ENCODE measurements at regions not wholly inside any gene's neighbourhood (a gene's known extent, or its start where the extent isn't known, plus 50 kb on each side); places are given as distances from the start of the nearest gene placed in this dataset.

- DNase-seq (ENCODE audit: low spot score), result no peak
- Histone ChIP-seq H3K27me3 (ENCODE audit: insufficient read depth) (no peaks in the 10 kb centered on the region), H3K4me1 (ENCODE audit: insufficient read depth) (no peaks in the 10 kb centered on the region), H3K36me3 (ENCODE audit: insufficient read depth) (no peaks in the 10 kb centered on the region), H3F3A (replicated peaks; ENCODE audit: low read depth) (no peaks in the 10 kb centered on the region), H3K27ac (ENCODE audit: low read depth) (no peak overlapping the region), H3K79me2 (replicated peaks; ENCODE audit: insufficient read depth) (no peaks in the 10 kb centered on the region), H4K20me1 (replicated peaks; ENCODE audit: insufficient read depth) (no peaks in the 10 kb centered on the region), H3K4me3 (no peak overlapping the region), H2AFZ (no peak overlapping the region), H3K4me2 (no peak overlapping the region), H3K9me2 (ENCODE audit: insufficient read depth) (no peaks in the 10 kb centered on the region)
- Mint-ChIP-seq H3K27ac (no peak overlapping the region), H3K4me3 (no peak overlapping the region), H3K27me3 (ENCODE audit: insufficient read depth, low read depth, poor library complexity) (no peaks in the 10 kb centered on the region), H3K36me3 (ENCODE audit: low read depth) (no peaks in the 10 kb centered on the region), H3K4me1 (peaks cover 4% of the 10 kb centered on the region; the same call in 2 of the 3 replicates), H3K9me3 (peaks cover 17% of the 10 kb centered on the region; the same call in 2 of the 3 replicates)
- ATAC-seq, result no peak
- TF ChIP-seq JUNB (IDR thresholded peaks at IDR 0.05; ENCODE audit: unreplicated experiment) (no peak), CTCF (conservative IDR thresholded peaks at IDR 0.05; ENCODE audit: low read depth in 2 of 2) (no peak), ZNF331 (CRISPR knock-in tag; IDR thresholded peaks at IDR 0.05; ENCODE audit: low read depth) (no peak), CREB1 (CRISPR knock-in tag; IDR thresholded peaks at IDR 0.05; ENCODE audit: low read depth) (no peak), EZH2 (IDR thresholded peaks at IDR 0.05; ENCODE audit: low read depth, unreplicated experiment) (no peak), STAT1 (IDR thresholded peaks at IDR 0.05; ENCODE audit: unreplicated experiment) (no peak), ETS1 (IDR thresholded peaks at IDR 0.05) (no peak), NANOG (IDR thresholded peaks at IDR 0.05; ENCODE audit: borderline replicate concordance) (no peak)
- TF ChIP-seq, protein P1, sequence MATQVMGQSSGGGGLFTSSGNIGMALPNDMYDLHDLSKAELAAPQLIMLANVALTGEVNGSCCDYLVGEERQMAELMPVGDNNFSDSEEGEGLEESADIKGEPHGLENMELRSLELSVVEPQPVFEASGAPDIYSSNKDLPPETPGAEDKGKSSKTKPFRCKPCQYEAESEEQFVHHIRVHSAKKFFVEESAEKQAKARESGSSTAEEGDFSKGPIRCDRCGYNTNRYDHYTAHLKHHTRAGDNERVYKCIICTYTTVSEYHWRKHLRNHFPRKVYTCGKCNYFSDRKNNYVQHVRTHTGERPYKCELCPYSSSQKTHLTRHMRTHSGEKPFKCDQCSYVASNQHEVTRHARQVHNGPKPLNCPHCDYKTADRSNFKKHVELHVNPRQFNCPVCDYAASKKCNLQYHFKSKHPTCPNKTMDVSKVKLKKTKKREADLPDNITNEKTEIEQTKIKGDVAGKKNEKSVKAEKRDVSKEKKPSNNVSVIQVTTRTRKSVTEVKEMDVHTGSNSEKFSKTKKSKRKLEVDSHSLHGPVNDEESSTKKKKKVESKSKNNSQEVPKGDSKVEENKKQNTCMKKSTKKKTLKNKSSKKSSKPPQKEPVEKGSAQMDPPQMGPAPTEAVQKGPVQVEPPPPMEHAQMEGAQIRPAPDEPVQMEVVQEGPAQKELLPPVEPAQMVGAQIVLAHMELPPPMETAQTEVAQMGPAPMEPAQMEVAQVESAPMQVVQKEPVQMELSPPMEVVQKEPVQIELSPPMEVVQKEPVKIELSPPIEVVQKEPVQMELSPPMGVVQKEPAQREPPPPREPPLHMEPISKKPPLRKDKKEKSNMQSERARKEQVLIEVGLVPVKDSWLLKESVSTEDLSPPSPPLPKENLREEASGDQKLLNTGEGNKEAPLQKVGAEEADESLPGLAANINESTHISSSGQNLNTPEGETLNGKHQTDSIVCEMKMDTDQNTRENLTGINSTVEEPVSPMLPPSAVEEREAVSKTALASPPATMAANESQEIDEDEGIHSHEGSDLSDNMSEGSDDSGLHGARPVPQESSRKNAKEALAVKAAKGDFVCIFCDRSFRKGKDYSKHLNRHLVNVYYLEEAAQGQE (IDR thresholded peaks at IDR 0.05; ENCODE audit: unreplicated experiment), result no peak
Observed at GRCh38 chr2:133790711-133791110, 222.4 kb upstream of the NCKAP5 start.

DNA sequence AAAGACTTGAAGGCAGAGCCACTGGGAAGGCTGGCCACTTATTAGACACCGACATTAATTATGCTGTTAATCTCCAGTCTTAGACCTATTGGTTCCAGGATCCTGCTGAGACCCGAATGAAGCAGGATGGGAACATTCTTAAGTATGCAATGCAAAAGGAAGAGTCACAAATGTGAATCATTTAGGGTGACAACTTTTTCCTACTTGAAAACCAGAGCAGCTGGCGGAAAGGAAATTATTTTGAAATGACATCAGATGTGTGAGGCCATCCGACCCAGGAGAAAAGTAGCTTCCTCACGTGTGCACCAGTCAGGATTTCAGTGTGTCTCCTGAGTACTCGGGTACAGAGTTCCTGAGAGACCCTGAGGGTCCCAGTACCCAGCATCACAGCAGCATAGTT is 222.9 kb upstream of the NCKAP5 start:
- no peaks in the 10 kb centered on the region for H3K27me3 Mint-ChIP-seq (ENCODE audit: insufficient read depth, low read depth, poor library complexity)
- Histone ChIP-seq H3F3A (replicated peaks; ENCODE audit: low read depth) (no peaks in the 10 kb centered on the region), H3K36me3 (ENCODE audit: insufficient read depth) (no peaks in the 10 kb centered on the region), H3K4me2 (no peak overlapping the region), H2AFZ (no peak overlapping the region), H3K4me3 (no peak overlapping the region), H3K27ac (ENCODE audit: low read depth) (no peak overlapping the region), H4K20me1 (replicated peaks; ENCODE audit: insufficient read depth) (no peaks in the 10 kb centered on the region), H3K27me3 (ENCODE audit: insufficient read depth) (no peaks in the 10 kb centered on the region), H3K79me2 (replicated peaks; ENCODE audit: insufficient read depth) (no peaks in the 10 kb centered on the region), H3K9me2 (ENCODE audit: insufficient read depth) (no peaks in the 10 kb centered on the region; the same call in 1 of the 2 replicates), H3K4me1 (ENCODE audit: insufficient read depth) (no peaks in the 10 kb centered on the region)
- H3K36me3 Mint-ChIP-seq (ENCODE audit: low read depth), result no peaks in the 10 kb centered on the region
- no peak for DNase-seq (ENCODE audit: low spot score)
- ATAC-seq, result no peak
- H3K27ac Mint-ChIP-seq, result no peak overlapping the region
- H3K4me3 Mint-ChIP-seq, result no peak overlapping the region
- H3K9me3 Mint-ChIP-seq, result peaks cover 17% of the 10 kb centered on the region; the same call in 2 of the 3 replicates
- peaks cover 4% of the 10 kb centered on the region; the same call in 2 of the 3 replicates for H3K4me1 Mint-ChIP-seq
- TF ChIP-seq, protein P2, sequence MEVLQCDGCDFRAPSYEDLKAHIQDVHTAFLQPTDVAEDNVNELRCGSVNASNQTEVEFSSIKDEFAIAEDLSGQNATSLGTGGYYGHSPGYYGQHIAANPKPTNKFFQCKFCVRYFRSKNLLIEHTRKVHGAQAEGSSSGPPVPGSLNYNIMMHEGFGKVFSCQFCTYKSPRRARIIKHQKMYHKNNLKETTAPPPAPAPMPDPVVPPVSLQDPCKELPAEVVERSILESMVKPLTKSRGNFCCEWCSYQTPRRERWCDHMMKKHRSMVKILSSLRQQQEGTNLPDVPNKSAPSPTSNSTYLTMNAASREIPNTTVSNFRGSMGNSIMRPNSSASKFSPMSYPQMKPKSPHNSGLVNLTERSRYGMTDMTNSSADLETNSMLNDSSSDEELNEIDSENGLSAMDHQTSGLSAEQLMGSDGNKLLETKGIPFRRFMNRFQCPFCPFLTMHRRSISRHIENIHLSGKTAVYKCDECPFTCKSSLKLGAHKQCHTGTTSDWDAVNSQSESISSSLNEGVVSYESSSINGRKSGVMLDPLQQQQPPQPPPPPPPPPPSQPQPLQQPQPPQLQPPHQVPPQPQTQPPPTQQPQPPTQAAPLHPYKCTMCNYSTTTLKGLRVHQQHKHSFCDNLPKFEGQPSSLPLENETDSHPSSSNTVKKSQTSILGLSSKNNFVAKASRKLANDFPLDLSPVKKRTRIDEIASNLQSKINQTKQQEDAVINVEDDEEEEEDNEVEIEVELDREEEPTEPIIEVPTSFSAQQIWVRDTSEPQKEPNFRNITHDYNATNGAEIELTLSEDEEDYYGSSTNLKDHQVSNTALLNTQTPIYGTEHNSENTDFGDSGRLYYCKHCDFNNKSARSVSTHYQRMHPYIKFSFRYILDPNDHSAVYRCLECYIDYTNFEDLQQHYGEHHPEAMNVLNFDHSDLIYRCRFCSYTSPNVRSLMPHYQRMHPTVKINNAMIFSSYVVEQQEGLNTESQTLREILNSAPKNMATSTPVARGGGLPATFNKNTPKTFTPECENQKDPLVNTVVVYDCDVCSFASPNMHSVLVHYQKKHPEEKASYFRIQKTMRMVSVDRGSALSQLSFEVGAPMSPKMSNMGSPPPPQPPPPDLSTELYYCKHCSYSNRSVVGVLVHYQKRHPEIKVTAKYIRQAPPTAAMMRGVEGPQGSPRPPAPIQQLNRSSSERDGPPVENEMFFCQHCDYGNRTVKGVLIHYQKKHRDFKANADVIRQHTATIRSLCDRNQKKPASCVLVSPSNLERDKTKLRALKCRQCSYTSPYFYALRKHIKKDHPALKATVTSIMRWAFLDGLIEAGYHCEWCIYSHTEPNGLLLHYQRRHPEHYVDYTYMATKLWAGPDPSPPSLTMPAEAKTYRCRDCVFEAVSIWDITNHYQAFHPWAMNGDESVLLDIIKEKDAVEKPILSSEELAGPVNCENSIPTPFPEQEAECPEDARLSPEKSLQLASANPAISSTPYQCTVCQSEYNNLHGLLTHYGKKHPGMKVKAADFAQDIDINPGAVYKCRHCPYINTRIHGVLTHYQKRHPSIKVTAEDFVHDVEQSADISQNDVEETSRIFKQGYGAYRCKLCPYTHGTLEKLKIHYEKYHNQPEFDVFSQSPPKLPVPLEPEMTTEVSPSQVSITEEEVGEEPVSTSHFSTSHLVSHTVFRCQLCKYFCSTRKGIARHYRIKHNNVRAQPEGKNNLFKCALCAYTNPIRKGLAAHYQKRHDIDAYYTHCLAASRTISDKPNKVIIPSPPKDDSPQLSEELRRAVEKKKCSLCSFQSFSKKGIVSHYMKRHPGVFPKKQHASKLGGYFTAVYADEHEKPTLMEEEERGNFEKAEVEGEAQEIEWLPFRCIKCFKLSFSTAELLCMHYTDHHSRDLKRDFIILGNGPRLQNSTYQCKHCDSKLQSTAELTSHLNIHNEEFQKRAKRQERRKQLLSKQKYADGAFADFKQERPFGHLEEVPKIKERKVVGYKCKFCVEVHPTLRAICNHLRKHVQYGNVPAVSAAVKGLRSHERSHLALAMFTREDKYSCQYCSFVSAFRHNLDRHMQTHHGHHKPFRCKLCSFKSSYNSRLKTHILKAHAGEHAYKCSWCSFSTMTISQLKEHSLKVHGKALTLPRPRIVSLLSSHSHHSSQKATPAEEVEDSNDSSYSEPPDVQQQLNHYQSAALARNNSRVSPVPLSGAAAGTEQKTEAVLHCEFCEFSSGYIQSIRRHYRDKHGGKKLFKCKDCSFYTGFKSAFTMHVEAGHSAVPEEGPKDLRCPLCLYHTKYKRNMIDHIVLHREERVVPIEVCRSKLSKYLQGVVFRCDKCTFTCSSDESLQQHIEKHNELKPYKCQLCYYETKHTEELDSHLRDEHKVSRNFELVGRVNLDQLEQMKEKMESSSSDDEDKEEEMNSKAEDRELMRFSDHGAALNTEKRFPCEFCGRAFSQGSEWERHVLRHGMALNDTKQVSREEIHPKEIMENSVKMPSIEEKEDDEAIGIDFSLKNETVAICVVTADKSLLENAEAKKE (CRISPR knock-in tag; IDR thresholded peaks at IDR 0.05), result no peak
- no peak for TF ChIP-seq ZNF331 (CRISPR knock-in tag; IDR thresholded peaks at IDR 0.05; ENCODE audit: low read depth)
- no peak for TF ChIP-seq NANOG (IDR thresholded peaks at IDR 0.05; ENCODE audit: borderline replicate concordance)

All from GM23338 (cell line).